Stomach (tissue), 8 donors: ENCODE measurements at regions not wholly inside any gene's neighbourhood (a gene's known extent, or its start where the extent isn't known, plus 50 kb on each side); places are given as distances from the start of the nearest gene placed in this dataset.

Experiments
- DNase-seq, 2 donors: peaks; one replicate each; pipeline versions ENCODE4 v3.0.0 to v3.0.0-alpha.2; 2013 to 2019
- H3K27ac ChIP-seq, 5 donors: fragments of 200-600 bp in 4 of 5; sonication (generic) in 4 of 5; one replicate each; pipeline ENCODE4 v1.5.1; 2013 to 2019; ENCODE audit warnings: mild to moderate bottlenecking in 1 of 5, moderate library complexity in 1 of 5
- H3K27me3 ChIP-seq, 3 donors: fragments of 200-600 bp; sonication (generic); one replicate each; pipeline ENCODE4 v1.5.1; 2017 to 2019; ENCODE audit warnings: mixed run types in 1 of 3
- H3K36me3 ChIP-seq, 4 donors: fragments of 200-600 bp; sonication (generic); 1 replicate in 3 of 4; 2 replicates in 1 of 4; pipeline ENCODE4 v1.5.1; 2016 to 2019
- H3K4me1 ChIP-seq, 4 donors: fragments of 200-600 bp; sonication (generic); one replicate each; pipeline ENCODE4 v1.5.1; 2016 to 2019
- H3K4me3 ChIP-seq, 4 donors: fragments of 200-600 bp; sonication (generic) in 3 of 4; one replicate each; pipeline ENCODE4 v1.5.1; 2016 to 2019; ENCODE audit warnings: mild to moderate bottlenecking in 1 of 4
- H3K9me3 ChIP-seq, 4 donors: fragments of 200-600 bp; sonication (generic); one replicate each; pipeline ENCODE4 v1.5.1; 2016 to 2019
- EP300 ChIP-seq: sonication (generic); formaldehyde crosslinking; IDR thresholded peaks from one replicate; pipeline ENCODE4 v1.6.1; 2017; ENCODE audit warnings: antibody characterized with exemption
- POLR2A ChIP-seq, 4 donors: fragments of 450-650 bp; IDR thresholded peaks; one replicate each; pipeline ENCODE4 v1.6.1; 2016; ENCODE audit warnings: antibody characterized with exemption in 4 of 4, control low read depth in 2 of 4, mild to moderate bottlenecking in 1 of 4, moderate library complexity in 1 of 4
- POLR2AphosphoS5 ChIP-seq, 3 donors: sonication (generic); formaldehyde crosslinking; IDR thresholded peaks; one replicate each; pipeline ENCODE4 v1.6.1; 2016; ENCODE audit warnings: antibody characterized with exemption in 3 of 3
- WGBS, 5 donors: extraction: QIAGEN DNeasy Blood & Tissue Kit in 3 of 5; methylation state at CpG; one replicate each; pipeline versions ENCODE4 v1.1.5 to v1.1.7; 2013 to 2018; 5-methylcytosine and 5-hydroxymethylcytosine counted together
- intact Hi-C: fragments of 100-400 bp; cut with DNase I; formaldehyde crosslinking; loops from one replicate; pipeline ENCODE4 v1.15.1; 2023; ENCODE audit warnings: low total_unique reads
- TF ChIP-seq, protein P1 (sequence below), 7 experiments: fragments of 450-650 bp in 4 of 7; fragments of 200-600 bp in 3 of 7; sonication (generic) in 3 of 7; IDR thresholded peaks; one replicate each; pipeline ENCODE4 v1.5.1; 2016 to 2019; ENCODE audit warnings: antibody characterized with exemption in 7 of 7, control low read depth in 2 of 7, mild to moderate bottlenecking in 1 of 7
- donor health status: healthy with polysubstance abuse.
- donor health status: Bipolar disorder and iron deficiency.
- donor health status: healthy.

DNA sequence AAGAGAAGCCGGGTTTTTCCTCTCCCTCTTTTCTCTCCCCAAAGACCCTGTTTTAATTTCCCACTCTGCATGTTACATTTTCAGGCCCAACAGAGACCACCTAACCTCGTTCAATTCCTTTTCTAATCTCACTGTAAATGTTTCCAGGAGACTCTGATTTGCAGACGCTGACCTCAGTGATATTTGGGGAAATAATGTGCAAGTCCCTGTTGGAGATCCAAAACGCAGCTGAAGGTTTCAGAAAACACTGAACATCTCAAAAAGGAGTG lies 386.6 kb downstream of the NPIPA8 start:
- DNase-seq: no peak
- Histone ChIP-seq H3K36me3 (no peaks in the 10 kb centered on the region), H3K4me3 (no peak overlapping the region), H3K27me3 (peaks cover 0 to 45% (median 0%) of the 10 kb centered on the region in 3 donors), H3K27ac (no peak overlapping the region), H3K4me1 (no peaks in the 10 kb centered on the region), H3K9me3 (no peaks in the 10 kb centered on the region)
- 19 to 28% (median 21%) methylated on average over 4 of the region's 4 CpGs for WGBS, 5 donors
- intact Hi-C loops: no loop called here
- TF ChIP-seq POLR2AphosphoS5 (IDR thresholded peaks at IDR 0.05) (no peak), POLR2A (IDR thresholded peaks at IDR 0.05) (no peak), EP300 (no peak)
- TF ChIP-seq, protein P1, sequence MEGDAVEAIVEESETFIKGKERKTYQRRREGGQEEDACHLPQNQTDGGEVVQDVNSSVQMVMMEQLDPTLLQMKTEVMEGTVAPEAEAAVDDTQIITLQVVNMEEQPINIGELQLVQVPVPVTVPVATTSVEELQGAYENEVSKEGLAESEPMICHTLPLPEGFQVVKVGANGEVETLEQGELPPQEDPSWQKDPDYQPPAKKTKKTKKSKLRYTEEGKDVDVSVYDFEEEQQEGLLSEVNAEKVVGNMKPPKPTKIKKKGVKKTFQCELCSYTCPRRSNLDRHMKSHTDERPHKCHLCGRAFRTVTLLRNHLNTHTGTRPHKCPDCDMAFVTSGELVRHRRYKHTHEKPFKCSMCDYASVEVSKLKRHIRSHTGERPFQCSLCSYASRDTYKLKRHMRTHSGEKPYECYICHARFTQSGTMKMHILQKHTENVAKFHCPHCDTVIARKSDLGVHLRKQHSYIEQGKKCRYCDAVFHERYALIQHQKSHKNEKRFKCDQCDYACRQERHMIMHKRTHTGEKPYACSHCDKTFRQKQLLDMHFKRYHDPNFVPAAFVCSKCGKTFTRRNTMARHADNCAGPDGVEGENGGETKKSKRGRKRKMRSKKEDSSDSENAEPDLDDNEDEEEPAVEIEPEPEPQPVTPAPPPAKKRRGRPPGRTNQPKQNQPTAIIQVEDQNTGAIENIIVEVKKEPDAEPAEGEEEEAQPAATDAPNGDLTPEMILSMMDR (IDR thresholded peaks at IDR 0.05): no peak

DNA sequence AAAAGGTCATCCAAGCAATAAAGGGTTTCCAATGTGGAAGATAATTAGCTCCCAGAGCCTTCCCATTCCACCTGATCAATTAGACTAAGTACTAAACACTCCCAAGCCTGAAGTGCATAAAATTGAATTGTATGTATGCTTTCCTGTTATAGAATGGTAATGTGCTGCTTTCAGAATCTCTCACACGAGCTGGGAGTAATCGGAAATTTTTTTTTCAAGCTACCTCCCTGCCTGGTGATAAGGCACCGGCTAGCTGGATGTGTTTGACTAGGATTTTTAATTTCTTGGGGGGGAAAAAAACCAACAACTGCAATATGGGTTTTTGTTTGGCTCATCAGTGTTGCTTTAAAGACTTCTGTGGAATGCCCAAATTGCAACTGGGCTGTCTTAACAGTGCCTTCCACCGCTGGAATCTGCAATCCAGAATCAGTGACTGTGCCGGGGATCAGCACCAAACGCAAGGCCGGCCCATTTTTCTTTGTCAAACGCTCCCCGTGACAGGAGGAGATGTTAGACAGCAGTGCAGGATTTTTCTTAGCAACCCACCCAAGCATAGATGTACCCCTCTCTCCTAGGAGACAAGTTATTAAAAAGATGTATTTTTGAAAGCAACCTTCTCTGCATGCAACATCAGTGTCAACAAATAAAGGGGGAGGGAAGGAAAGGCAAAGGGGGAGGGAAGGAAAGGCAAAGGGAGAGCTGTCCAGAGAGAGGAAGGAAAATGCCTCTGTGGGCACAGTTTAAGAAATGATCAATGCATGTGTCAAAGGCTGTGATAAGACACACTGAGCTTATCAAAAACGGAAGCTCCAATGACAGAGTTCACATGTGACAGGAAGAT lies 387.2 kb downstream of the NPIPA8 start:
- no peak for DNase-seq
- no peaks in the 10 kb centered on the region for H3K9me3 ChIP-seq
- no peak overlapping the region for H3K4me3 ChIP-seq
- intact Hi-C loops: no loop called here
- peaks cover 0 to 48% (median 0%) of the 10 kb centered on the region in 3 donors for H3K27me3 ChIP-seq
- 9 to 16% (median 9%) methylated on average over 10 of the region's 10 CpGs for WGBS, 5 donors
- no peaks in the 10 kb centered on the region for H3K4me1 ChIP-seq
- H3K36me3 ChIP-seq: no peaks in the 10 kb centered on the region
- no peak for TF ChIP-seq POLR2AphosphoS5 (IDR thresholded peaks at IDR 0.05)
- TF ChIP-seq POLR2A (IDR thresholded peaks at IDR 0.05): no peak
- TF ChIP-seq, protein P1 (IDR thresholded peaks at IDR 0.05): no peak
- no peak for TF ChIP-seq EP300
- H3K27ac ChIP-seq: no peak overlapping the region

DNA sequence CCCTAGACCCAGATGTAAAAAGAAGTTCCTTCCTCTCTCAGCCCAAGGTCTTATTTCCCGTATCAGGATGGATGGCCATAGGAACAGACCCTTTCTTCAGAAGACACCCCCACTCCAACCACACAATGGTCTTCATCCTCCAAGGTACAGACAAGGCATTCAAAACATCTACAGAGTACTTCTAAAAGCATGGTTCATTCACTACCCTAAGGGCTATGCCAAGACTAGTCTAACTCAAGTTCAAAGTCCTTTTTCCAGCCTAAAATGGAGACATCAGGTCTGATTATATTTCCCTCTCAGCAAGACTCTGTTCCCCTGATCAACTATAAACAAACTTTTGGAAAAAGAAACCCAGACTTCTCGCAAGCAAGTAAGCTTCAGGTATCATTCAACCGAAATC lies 388.9 kb downstream of the NPIPA8 start:
- H3K4me3 ChIP-seq: no peak overlapping the region
- peaks cover 0 to 53% (median 0%) of the 10 kb centered on the region in 3 donors for H3K27me3 ChIP-seq
- no peak for DNase-seq
- 85 to 91% (median 88%) methylated on average over 3 of the region's 3 CpGs for WGBS, 5 donors
- no peaks in the 10 kb centered on the region for H3K36me3 ChIP-seq
- intact Hi-C loops: no loop called here
- no peak overlapping the region for H3K27ac ChIP-seq
- no peaks in the 10 kb centered on the region for H3K9me3 ChIP-seq
- H3K4me1 ChIP-seq: no peaks in the 10 kb centered on the region
- TF ChIP-seq POLR2AphosphoS5 (IDR thresholded peaks at IDR 0.05): no peak
- TF ChIP-seq, protein P1 (IDR thresholded peaks at IDR 0.05): no peak
- no peak for TF ChIP-seq POLR2A (IDR thresholded peaks at IDR 0.05)
- no peak for TF ChIP-seq EP300

DNA sequence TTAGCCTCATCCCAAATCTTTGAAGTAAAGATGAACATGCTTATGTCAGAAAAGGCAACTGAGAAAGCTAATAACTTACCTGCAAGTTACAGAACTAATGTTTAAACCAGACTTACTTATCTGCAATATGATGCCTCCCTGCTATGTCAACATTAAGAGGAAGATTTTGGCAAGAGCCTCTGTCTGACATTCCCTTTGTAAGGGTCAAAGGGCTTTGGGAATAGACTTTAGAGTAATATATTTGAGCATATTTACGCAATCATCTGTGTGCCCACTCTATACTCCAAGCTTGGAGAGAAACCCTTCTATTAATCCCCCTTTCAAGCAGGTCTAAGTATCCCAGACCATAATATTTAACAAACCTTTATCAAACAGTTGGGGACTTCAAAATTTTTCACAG lies 389.4 kb downstream of the NPIPA8 start:
- 74 to 82% (median 79%) methylated on average over 1 of the region's 1 CpG for WGBS, 5 donors
- H3K27me3 ChIP-seq: peaks cover 0 to 53% (median 0%) of the 10 kb centered on the region in 3 donors
- no peaks in the 10 kb centered on the region for H3K4me1 ChIP-seq
- H3K9me3 ChIP-seq: no peaks in the 10 kb centered on the region
- no peak overlapping the region for H3K27ac ChIP-seq
- TF ChIP-seq, protein P1 (IDR thresholded peaks at IDR 0.05): no peak
- TF ChIP-seq POLR2A (IDR thresholded peaks at IDR 0.05) (no peak), POLR2AphosphoS5 (IDR thresholded peaks at IDR 0.05) (no peak), EP300 (no peak)
- intact Hi-C loops: no loop called here
- no peak for DNase-seq
- H3K4me3 ChIP-seq: no peak overlapping the region
- H3K36me3 ChIP-seq: no peaks in the 10 kb centered on the region
